Keratinocyte (primary cell): ENCODE measurements at regions not wholly inside any gene's neighbourhood (a gene's known extent, or its start where the extent isn't known, plus 50 kb on each side); places are given as distances from the start of the nearest gene placed in this dataset.

Source experiments
- DNase-seq: peaks from one replicate; pipeline ENCODE4 v3.0.0-alpha.2; 2011; ENCODE audit warnings: low read depth, missing footprints, low spot score
- FAIRE-seq: peaks from 2 replicates; lab custom pipeline; 2011; peaks lifted over from hg19 to GRCh38; lab: Jason Lieb, UNC
- H2AFZ ChIP-seq: 2 replicates; pipeline ENCODE4 v1.6.0; 2012; ENCODE audit warnings: low read length, control low read depth, inconsistent platforms; ENCODE audit not compliant: control insufficient read depth
- H3K27ac ChIP-seq: 2 replicates; pipeline ENCODE4 v1.5.1; 2011; ENCODE audit warnings: low read length; ENCODE audit not compliant: control insufficient read depth, insufficient read depth
- H3K27me3 ChIP-seq: 3 replicates; pipeline ENCODE4 v1.6.0; 2011; ENCODE audit warnings: low read length; ENCODE audit not compliant: control insufficient read depth, insufficient read depth; ENCODE audit errors: extremely low read depth
- H3K36me3 ChIP-seq, 2 experiments: 2 replicates in 1 of 2; 3 replicates in 1 of 2; pipeline ENCODE4 v1.5.1; 2011; ENCODE audit warnings: low read length in 2 of 2, mild to moderate bottlenecking in 1 of 2; ENCODE audit not compliant: control insufficient read depth in 2 of 2, insufficient read depth in 2 of 2; ENCODE audit errors: extremely low read depth in 1 of 2
- H3K4me1 ChIP-seq: 3 replicates; pipeline ENCODE4 v1.5.1; 2011; ENCODE audit warnings: low read length; ENCODE audit not compliant: control insufficient read depth, insufficient read depth; ENCODE audit errors: extremely low read depth
- H3K4me2 ChIP-seq: 3 replicates; pipeline ENCODE4 v1.6.0; 2011; ENCODE audit warnings: low read depth, low read length; ENCODE audit not compliant: control insufficient read depth, insufficient read depth; ENCODE audit errors: extremely low read depth
- H3K4me3 ChIP-seq, 3 experiments: fragments of 200-600 bp in 1 of 3; sonication (generic) in 1 of 3; 2 replicates in 2 of 3; 3 replicates in 1 of 3; pipeline ENCODE4 v1.5.1; 2011 to 2016; ENCODE audit warnings: low read length in 3 of 3, mild to moderate bottlenecking in 3 of 3, control low read depth in 2 of 3, inconsistent platforms in 1 of 3, low read depth in 1 of 3, mixed read lengths in 1 of 3, mixed run types in 1 of 3, moderate library complexity in 1 of 3; ENCODE audit not compliant: control insufficient read depth in 2 of 3, insufficient read depth in 2 of 3; ENCODE audit errors: extremely low read depth in 1 of 3
- H3K79me2 ChIP-seq: 2 replicates; pipeline ENCODE4 v1.6.0; 2012; ENCODE audit warnings: low read length; ENCODE audit not compliant: control insufficient read depth, insufficient read depth
- H3K9ac ChIP-seq: 3 replicates; pipeline ENCODE4 v1.6.0; 2011; ENCODE audit warnings: low read length; ENCODE audit not compliant: control insufficient read depth, insufficient read depth; ENCODE audit errors: extremely low read depth
- H3K9me1 ChIP-seq: 3 replicates; pipeline ENCODE4 v1.6.0; 2011; ENCODE audit warnings: low read length; ENCODE audit not compliant: control insufficient read depth, insufficient read depth; ENCODE audit errors: extremely low read depth
- H3K9me3 ChIP-seq: 2 replicates; pipeline ENCODE4 v1.5.1; 2012; ENCODE audit warnings: low read depth, low read length; ENCODE audit not compliant: control insufficient read depth
- H4K20me1 ChIP-seq: 3 replicates; pipeline ENCODE4 v1.6.0; 2011; ENCODE audit warnings: low read length; ENCODE audit not compliant: control insufficient read depth, insufficient read depth; ENCODE audit errors: extremely low read depth
- EZH2 ChIP-seq: IDR thresholded peaks from one replicate; pipeline ENCODE4 v1.6.1; 2012; ENCODE audit warnings: inconsistent platforms, mild to moderate bottlenecking, low read length, moderate library complexity
- dilution Hi-C: fragments of 300-500 bp; cut with MboI; formaldehyde crosslinking; loops from one replicate; pipeline ENCODE4 v1.7.0; 2020; ENCODE audit warnings: low sequenced_read_pairs; ENCODE audit not compliant: extremely low pct_ligation_motif_present
- TF ChIP-seq, protein P1 (sequence below), 3 experiments: IDR thresholded peaks in 1 of 3; conservative IDR thresholded peaks in 1 of 3; optimal IDR thresholded peaks in 1 of 3; 2 replicates in 2 of 3; 3 replicates in 1 of 3; pipeline versions ENCODE3 to v1.5.1; 2011; ENCODE audit warnings: low read length in 3 of 3, mild to moderate bottlenecking in 3 of 3, moderate library complexity in 2 of 3, control low read depth in 1 of 3, inconsistent platforms in 1 of 3; ENCODE audit not compliant: insufficient read depth in 2 of 3; ENCODE audit errors: extremely low read depth in 1 of 3

GRCh38 chr5:121752149-121752548 lies 99.5 kb upstream of the FTMT start:
- Histone ChIP-seq H3K4me1 (no peaks in the 10 kb centered on the region), H2AFZ (no peak overlapping the region), H3K36me3 (no peaks in the 10 kb centered on the region), H3K9me1 (no peaks in the 10 kb centered on the region), H4K20me1 (no peaks in the 10 kb centered on the region), H3K27ac (no peak overlapping the region), H3K9me3 (no peaks in the 10 kb centered on the region), H3K4me2 (no peak overlapping the region), H3K9ac (no peak overlapping the region), H3K4me3 (no peak overlapping the region), H3K27me3 (no peaks in the 10 kb centered on the region), H3K79me2 (no peaks in the 10 kb centered on the region)
- DNase-seq (no peak), FAIRE-seq (no peak)
- TF ChIP-seq, protein P1, sequence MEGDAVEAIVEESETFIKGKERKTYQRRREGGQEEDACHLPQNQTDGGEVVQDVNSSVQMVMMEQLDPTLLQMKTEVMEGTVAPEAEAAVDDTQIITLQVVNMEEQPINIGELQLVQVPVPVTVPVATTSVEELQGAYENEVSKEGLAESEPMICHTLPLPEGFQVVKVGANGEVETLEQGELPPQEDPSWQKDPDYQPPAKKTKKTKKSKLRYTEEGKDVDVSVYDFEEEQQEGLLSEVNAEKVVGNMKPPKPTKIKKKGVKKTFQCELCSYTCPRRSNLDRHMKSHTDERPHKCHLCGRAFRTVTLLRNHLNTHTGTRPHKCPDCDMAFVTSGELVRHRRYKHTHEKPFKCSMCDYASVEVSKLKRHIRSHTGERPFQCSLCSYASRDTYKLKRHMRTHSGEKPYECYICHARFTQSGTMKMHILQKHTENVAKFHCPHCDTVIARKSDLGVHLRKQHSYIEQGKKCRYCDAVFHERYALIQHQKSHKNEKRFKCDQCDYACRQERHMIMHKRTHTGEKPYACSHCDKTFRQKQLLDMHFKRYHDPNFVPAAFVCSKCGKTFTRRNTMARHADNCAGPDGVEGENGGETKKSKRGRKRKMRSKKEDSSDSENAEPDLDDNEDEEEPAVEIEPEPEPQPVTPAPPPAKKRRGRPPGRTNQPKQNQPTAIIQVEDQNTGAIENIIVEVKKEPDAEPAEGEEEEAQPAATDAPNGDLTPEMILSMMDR (optimal IDR thresholded peaks at IDR 0.05 in 1 of 3, IDR thresholded peaks at IDR 0.05 in 1 of 3, conservative IDR thresholded peaks at IDR 0.05 in 1 of 3; ENCODE audit: extremely low read depth in 1 of 3, insufficient read depth in 2 of 3, low read length in 3 of 3): no peak
- no peak for TF ChIP-seq EZH2
- dilution Hi-C loops: no loop called here

DNA sequence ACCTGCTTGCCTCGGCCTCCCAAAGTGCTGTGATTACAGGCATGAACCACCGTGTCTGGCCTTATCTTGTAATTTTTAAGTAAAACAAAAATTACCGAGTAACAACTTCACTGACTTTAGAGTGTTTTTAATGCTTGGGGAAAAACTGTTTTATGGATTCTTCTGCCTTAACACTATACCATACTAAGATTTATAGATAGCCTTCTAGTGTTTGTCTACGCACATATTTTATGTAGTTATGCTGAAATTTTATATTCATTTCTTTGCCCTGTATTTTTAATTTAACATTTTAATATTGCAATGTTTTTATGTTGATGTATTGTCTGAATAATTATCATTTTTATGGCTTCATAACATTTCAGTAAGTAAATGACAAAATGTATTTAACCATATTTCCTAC lies 96.4 kb upstream of the FTMT start:
- no peak for FAIRE-seq
- no peak overlapping the region for H2AFZ ChIP-seq
- no peak overlapping the region for H3K27ac ChIP-seq
- TF ChIP-seq EZH2: no peak
- TF ChIP-seq, protein P1 (optimal IDR thresholded peaks at IDR 0.05 in 1 of 3, IDR thresholded peaks at IDR 0.05 in 1 of 3, conservative IDR thresholded peaks at IDR 0.05 in 1 of 3; ENCODE audit: extremely low read depth in 1 of 3, insufficient read depth in 2 of 3, low read length in 3 of 3): no peak
- dilution Hi-C loops: no loop called here
- no peaks in the 10 kb centered on the region for H3K27me3 ChIP-seq
- H3K9me1 ChIP-seq: no peaks in the 10 kb centered on the region
- H3K9me3 ChIP-seq: no peaks in the 10 kb centered on the region
- no peak overlapping the region for H3K4me2 ChIP-seq
- H3K36me3 ChIP-seq: no peaks in the 10 kb centered on the region
- no peak overlapping the region for H3K9ac ChIP-seq
- no peak overlapping the region for H3K4me3 ChIP-seq
- H3K4me1 ChIP-seq: no peaks in the 10 kb centered on the region
- no peaks in the 10 kb centered on the region for H3K79me2 ChIP-seq
- no peak for DNase-seq
- H4K20me1 ChIP-seq: no peaks in the 10 kb centered on the region
